Chondrocyte (in vitro differentiated cells): ENCODE measurements at regions not wholly inside any gene's neighbourhood (a gene's known extent, or its start where the extent isn't known, plus 50 kb on each side); places are given as distances from the start of the nearest gene placed in this dataset.

ENCODE experiments used
- DNase-seq: peaks from one replicate; pipeline ENCODE4 v3.0.0; 2021; ENCODE audit warnings: mixed read lengths, low spot score
- H3K27ac Mint-ChIP-seq: one replicate; pipeline ENCODE4 v1.8.0; 2021; ENCODE audit warnings: mild to moderate bottlenecking, moderate library complexity, mixed read lengths; ENCODE audit not compliant: unreplicated experiment
- H3K27me3 Mint-ChIP-seq: 2 replicates; pipeline ENCODE4 v1.8.0; 2021; ENCODE audit warnings: low read depth, mixed read lengths
- H3K36me3 Mint-ChIP-seq: 2 replicates; pipeline ENCODE4 v1.8.0; 2021; ENCODE audit warnings: low read depth, mixed read lengths
- H3K4me1 Mint-ChIP-seq: 2 replicates; pipeline ENCODE4 v1.8.0; 2021; ENCODE audit warnings: low read depth, mild to moderate bottlenecking, mixed read lengths
- H3K4me3 Mint-ChIP-seq: one replicate; pipeline ENCODE4 v1.8.0; 2021; ENCODE audit warnings: mild to moderate bottlenecking, moderate library complexity, mixed read lengths; ENCODE audit not compliant: unreplicated experiment
- H3K9me3 Mint-ChIP-seq: 2 replicates; pipeline ENCODE4 v1.8.0; 2021; ENCODE audit warnings: low read depth, mixed read lengths
- CTCF ChIP-seq: fragments of 200-600 bp; sonication (generic); IDR thresholded peaks from 2 replicates; pipeline ENCODE4 v1.5.0; 2021; ENCODE audit warnings: antibody characterized with exemption, mild to moderate bottlenecking, moderate library complexity

GRCh38 chr3:124043023-124043422, 51.1 kb upstream of the ROPN1 start:
- no peaks in the 10 kb centered on the region for H3K36me3 Mint-ChIP-seq
- H3K4me1 Mint-ChIP-seq = no peaks in the 10 kb centered on the region
- H3K27ac Mint-ChIP-seq = no peak overlapping the region
- no peak for TF ChIP-seq CTCF
- no peaks in the 10 kb centered on the region for H3K9me3 Mint-ChIP-seq
- no peak for DNase-seq
- no peaks in the 10 kb centered on the region for H3K27me3 Mint-ChIP-seq
- no peak overlapping the region for H3K4me3 Mint-ChIP-seq

- no peak for DNase-seq
- no peak for TF ChIP-seq CTCF
- Mint-ChIP-seq H3K4me1 (peaks cover 12% of the 10 kb centered on the region), H3K36me3 (no peaks in the 10 kb centered on the region), H3K9me3 (no peaks in the 10 kb centered on the region), H3K4me3 (no peak overlapping the region), H3K27ac (no peak overlapping the region), H3K27me3 (no peaks in the 10 kb centered on the region)
These were observed 53.0 kb upstream of the ROPN1 start for GRCh38 chr3:124044956-124045355.

- H3K36me3 Mint-ChIP-seq = no peaks in the 10 kb centered on the region
- H3K27me3 Mint-ChIP-seq = no peaks in the 10 kb centered on the region
- TF ChIP-seq CTCF = no peak
- H3K27ac Mint-ChIP-seq = peak overlapping the region; percentile 91
- H3K4me3 Mint-ChIP-seq = peak overlapping the region; percentile 33
- no peaks in the 10 kb centered on the region for H3K9me3 Mint-ChIP-seq
- DNase-seq = no peak
- peaks cover 14% of the 10 kb centered on the region for H3K4me1 Mint-ChIP-seq
These were observed 57.3 kb upstream of the ROPN1 start for GRCh38 chr3:124048967-124049798.

GRCh38 chr3:124051636-124052035, 59.7 kb upstream of the ROPN1 start:
- Mint-ChIP-seq H3K4me3 (no peak overlapping the region), H3K4me1 (peaks cover 14% of the 10 kb centered on the region), H3K27me3 (no peaks in the 10 kb centered on the region), H3K27ac (no peak overlapping the region), H3K36me3 (no peaks in the 10 kb centered on the region), H3K9me3 (no peaks in the 10 kb centered on the region)
- DNase-seq = no peak
- no peak for TF ChIP-seq CTCF

- no peak overlapping the region for H3K4me3 Mint-ChIP-seq
- no peaks in the 10 kb centered on the region for H3K27me3 Mint-ChIP-seq
- H3K36me3 Mint-ChIP-seq = peaks cover 2% of the 10 kb centered on the region
- no peak overlapping the region for H3K27ac Mint-ChIP-seq
- no peak for TF ChIP-seq CTCF
- no peaks in the 10 kb centered on the region for H3K9me3 Mint-ChIP-seq
- no peak for DNase-seq
- H3K4me1 Mint-ChIP-seq = peaks cover 13% of the 10 kb centered on the region
These were observed 61.9 kb upstream of the ROPN1 start for GRCh38 chr3:124053871-124054270.
